NCI-H446 (cell line): ENCODE measurements at regions not wholly inside any gene's neighbourhood (a gene's known extent, or its start where the extent isn't known, plus 50 kb on each side); places are given as distances from the start of the nearest gene placed in this dataset.

ENCODE experiments used
- DNase-seq, 2 experiments: peaks; one replicate each; lab custom pipeline; 2025; lab: John Stamatoyannopoulos, UW

- DNase-seq = no peak
Measured at GRCh38 chr11:30811226-30811755, 225.1 kb upstream of the MPPED2 start.

- DNase-seq = no peak
Measured at GRCh38 chr11:30810116-30810515, 224.0 kb upstream of the MPPED2 start.

- DNase-seq = no peak
Measured at GRCh38 chr11:30801357-30801756, 215.2 kb upstream of the MPPED2 start.

GRCh38 chr11:30800904-30801303 is 214.8 kb upstream of the MPPED2 start:
- no peak for DNase-seq

- DNase-seq = no peak
Measured at GRCh38 chr11:30798547-30799236, 212.5 kb upstream of the MPPED2 start.

GRCh38 chr11:30789270-30789669 is 203.1 kb upstream of the MPPED2 start:
- no peak for DNase-seq

- no peak for DNase-seq
Measured at GRCh38 chr11:30788849-30789248, 202.7 kb upstream of the MPPED2 start.

- no peak for DNase-seq
Measured at GRCh38 chr11:30786256-30787110, 200.3 kb upstream of the MPPED2 start.

- DNase-seq = no peak
Measured at GRCh38 chr11:30778596-30778995, 192.4 kb upstream of the MPPED2 start.

- no peak for DNase-seq
Measured at GRCh38 chr11:30775233-30775522, 189.0 kb upstream of the MPPED2 start.

GRCh38 chr11:30774496-30775232 is 188.5 kb upstream of the MPPED2 start:
- DNase-seq = no peak

- no peak for DNase-seq
Measured at GRCh38 chr11:30772908-30773307, 186.8 kb upstream of the MPPED2 start.

- no peak for DNase-seq
Measured at GRCh38 chr11:30763951-30764350, 177.8 kb upstream of the MPPED2 start.

GRCh38 chr11:30762188-30762587 is 176.0 kb upstream of the MPPED2 start:
- DNase-seq = no peak

- DNase-seq = no peak
Measured at GRCh38 chr11:30760345-30760744, 174.2 kb upstream of the MPPED2 start.

- DNase-seq = no peak
Measured at GRCh38 chr11:30758946-30759504, 172.9 kb upstream of the MPPED2 start.

- DNase-seq = no peak
Measured at GRCh38 chr11:30758518-30758917, 172.4 kb upstream of the MPPED2 start.

GRCh38 chr11:30758012-30758411 is 171.9 kb upstream of the MPPED2 start:
- DNase-seq = no peak

GRCh38 chr11:30753994-30754393 is 167.8 kb upstream of the MPPED2 start:
- DNase-seq = no peak

- DNase-seq = no peak
Measured at GRCh38 chr11:30753504-30753903, 167.4 kb upstream of the MPPED2 start.

- DNase-seq = no peak
Measured at GRCh38 chr11:30749268-30749667, 163.1 kb upstream of the MPPED2 start.

GRCh38 chr11:30741039-30741550 is 154.9 kb upstream of the MPPED2 start:
- DNase-seq = no peak
